ENCODE measurements at regions not wholly inside any gene's neighbourhood (a gene's known extent, or its start where the extent isn't known, plus 50 kb on each side); places are given as distances from the start of the nearest gene placed in this dataset.

GRCh38 chr2:164323978-164324377 lies 297.3 kb downstream of the GRB14 start:
- POLR2A ChIA-PET = no interaction called here

DNA sequence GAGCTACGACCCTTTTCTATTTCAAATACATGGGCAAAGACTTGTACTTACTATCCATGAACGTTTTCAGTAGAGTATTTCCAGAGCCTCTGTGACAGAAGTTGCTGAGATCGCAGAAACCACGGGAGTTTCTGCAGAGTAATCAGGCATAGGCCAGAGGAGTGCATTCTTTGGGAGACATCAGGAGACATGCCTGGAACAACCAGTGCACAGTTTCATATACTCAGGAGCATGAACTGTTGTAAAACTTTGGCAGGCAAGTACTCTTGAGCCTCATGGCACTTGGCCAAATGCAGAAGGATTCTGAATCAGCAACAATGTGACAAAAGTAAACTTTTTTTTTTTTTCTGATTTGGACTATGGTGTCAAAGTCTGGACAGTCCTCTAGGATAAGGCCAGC lies 307.1 kb downstream of the GRB14 start:
- CTCF ChIA-PET = no interaction called here
- WGBS (ENCODE audit: insufficient coverage) = 86% methylated on average over 4 of the region's 4 CpGs
- no peak overlapping the region for H3K27ac ChIP-seq (ENCODE audit: insufficient read depth in 1 of 2, low read depth in 1 of 2, low read length in 2 of 2, poor library complexity in 1 of 2, severe bottlenecking in 2 of 2)
- POLR2A ChIA-PET = interaction anchor here (0.6 kb wide), 1 partner anchor 63 kb away, joined by 3 read pairs; no protein-coding TSS in a partner anchor
- H3K27me3 ChIP-seq (replicated peaks in 2 of 5; ENCODE audit: control insufficient read depth in 4 of 5, insufficient read depth in 5 of 5, low read length in 4 of 5) = no peaks in the 10 kb centered on the region
- H3K4me3 ChIP-seq (ENCODE audit: control insufficient read depth in 1 of 7, extremely low read depth in 1 of 7, insufficient read depth in 4 of 7, low read depth in 2 of 7, low read length in 6 of 7) = no peak overlapping the region
- H3K9me3 ChIP-seq (ENCODE audit: control extremely low read depth in 1 of 5, control insufficient read depth in 4 of 5, insufficient read depth in 2 of 5, low read depth in 1 of 5, low read length in 4 of 5) = peaks cover 0 to 1% (median 0%) of the 10 kb centered on the region in 5 experiments
- no peaks in the 10 kb centered on the region for H3K4me1 ChIP-seq (ENCODE audit: control extremely low read depth in 1 of 4, control insufficient read depth in 4 of 4, insufficient read depth in 4 of 4, low read length in 3 of 4)
- no peaks in the 10 kb centered on the region for H3K36me3 ChIP-seq (ENCODE audit: control insufficient read depth in 4 of 4, insufficient read depth in 4 of 4, low read length in 3 of 4)
- DNase-seq = no peak

More at GRCh38 chr2:164323978-164324377, 297.3 kb downstream of the GRB14 start:
- no peaks in the 10 kb centered on the region for H3K36me3 ChIP-seq (ENCODE audit: control insufficient read depth in 4 of 4, insufficient read depth in 4 of 4, low read length in 3 of 4)
- H3K4me3 ChIP-seq (ENCODE audit: control insufficient read depth in 1 of 7, extremely low read depth in 1 of 7, insufficient read depth in 4 of 7, low read depth in 2 of 7, low read length in 6 of 7) = no peak overlapping the region
- H3K27me3 ChIP-seq (replicated peaks in 2 of 5; ENCODE audit: control insufficient read depth in 4 of 5, insufficient read depth in 5 of 5, low read length in 4 of 5) = no peaks in the 10 kb centered on the region
- H3K4me1 ChIP-seq (ENCODE audit: control extremely low read depth in 1 of 4, control insufficient read depth in 4 of 4, insufficient read depth in 4 of 4, low read length in 3 of 4) = no peaks in the 10 kb centered on the region
- peaks cover 0 to 13% (median 2%) of the 10 kb centered on the region in 5 experiments for H3K9me3 ChIP-seq (ENCODE audit: control extremely low read depth in 1 of 5, control insufficient read depth in 4 of 5, insufficient read depth in 2 of 5, low read depth in 1 of 5, low read length in 4 of 5)
- CTCF ChIA-PET = no interaction called here
- WGBS (ENCODE audit: insufficient coverage) = no CpG with 5 or more reads among the region's 3 CpGs
- H3K27ac ChIP-seq (ENCODE audit: insufficient read depth in 1 of 2, low read depth in 1 of 2, low read length in 2 of 2, poor library complexity in 1 of 2, severe bottlenecking in 2 of 2) = no peak overlapping the region
- DNase-seq = no peak

GRCh38 chr2:164306872-164307271 lies 314.4 kb downstream of the GRB14 start:
- Histone ChIP-seq H3K27me3 (replicated peaks in 2 of 5; ENCODE audit: control insufficient read depth in 4 of 5, insufficient read depth in 5 of 5, low read length in 4 of 5) (no peaks in the 10 kb centered on the region), H3K4me3 (ENCODE audit: control insufficient read depth in 1 of 7, extremely low read depth in 1 of 7, insufficient read depth in 4 of 7, low read depth in 2 of 7, low read length in 6 of 7) (no peak overlapping the region), H3K9me3 (ENCODE audit: control extremely low read depth in 1 of 5, control insufficient read depth in 4 of 5, insufficient read depth in 2 of 5, low read depth in 1 of 5, low read length in 4 of 5) (peaks cover 0 to 1% (median 0%) of the 10 kb centered on the region in 5 experiments), H3K27ac (ENCODE audit: insufficient read depth in 1 of 2, low read depth in 1 of 2, low read length in 2 of 2, poor library complexity in 1 of 2, severe bottlenecking in 2 of 2) (no peak overlapping the region), H3K4me1 (ENCODE audit: control extremely low read depth in 1 of 4, control insufficient read depth in 4 of 4, insufficient read depth in 4 of 4, low read length in 3 of 4) (no peaks in the 10 kb centered on the region), H3K36me3 (ENCODE audit: control insufficient read depth in 4 of 4, insufficient read depth in 4 of 4, low read length in 3 of 4) (no peaks in the 10 kb centered on the region)
- ChIA-PET POLR2A (no interaction called here), CTCF (no interaction called here)
- no peak for DNase-seq
- no CpG with 5 or more reads among the region's 2 CpGs for WGBS (ENCODE audit: insufficient coverage)

DNA sequence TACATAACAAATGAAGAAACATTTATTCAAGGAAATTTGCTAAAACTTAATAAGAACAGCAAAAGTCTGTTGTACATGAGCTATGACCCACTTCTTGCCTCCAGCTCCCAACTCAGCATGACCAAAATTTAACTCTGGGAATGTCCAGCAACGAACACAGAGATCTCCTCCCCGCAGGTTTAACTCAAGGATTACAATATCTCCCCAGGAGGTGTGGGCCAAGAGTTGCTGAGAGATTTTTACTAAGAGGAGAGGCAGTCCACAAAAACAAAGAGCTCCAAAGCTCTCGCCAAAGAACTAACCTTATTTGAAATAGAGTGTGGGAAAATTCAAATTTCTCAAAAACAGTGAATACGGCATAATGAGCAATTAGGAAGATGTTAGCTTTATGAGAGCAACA lies 318.5 kb downstream of the GRB14 start:
- no peak overlapping the region for H3K4me3 ChIP-seq (ENCODE audit: control insufficient read depth in 1 of 7, extremely low read depth in 1 of 7, insufficient read depth in 4 of 7, low read depth in 2 of 7, low read length in 6 of 7)
- ChIA-PET POLR2A (no interaction called here), CTCF (no interaction called here)
- no peaks in the 10 kb centered on the region for H3K4me1 ChIP-seq (ENCODE audit: control extremely low read depth in 1 of 4, control insufficient read depth in 4 of 4, insufficient read depth in 4 of 4, low read length in 3 of 4)
- no peak overlapping the region for H3K27ac ChIP-seq (ENCODE audit: insufficient read depth in 1 of 2, low read depth in 1 of 2, low read length in 2 of 2, poor library complexity in 1 of 2, severe bottlenecking in 2 of 2)
- H3K9me3 ChIP-seq (ENCODE audit: control extremely low read depth in 1 of 5, control insufficient read depth in 4 of 5, insufficient read depth in 2 of 5, low read depth in 1 of 5, low read length in 4 of 5) = no peaks in the 10 kb centered on the region
- 86% methylated on average over 2 of the region's 4 CpGs for WGBS (ENCODE audit: insufficient coverage)
- DNase-seq = no peak
- no peaks in the 10 kb centered on the region for H3K27me3 ChIP-seq (replicated peaks in 2 of 5; ENCODE audit: control insufficient read depth in 4 of 5, insufficient read depth in 5 of 5, low read length in 4 of 5)
- H3K36me3 ChIP-seq (ENCODE audit: control insufficient read depth in 4 of 4, insufficient read depth in 4 of 4, low read length in 3 of 4) = no peaks in the 10 kb centered on the region

GRCh38 chr2:164288235-164288634 lies 333.0 kb downstream of the GRB14 start:
- no peaks in the 10 kb centered on the region for H3K4me1 ChIP-seq (ENCODE audit: control extremely low read depth in 1 of 4, control insufficient read depth in 4 of 4, insufficient read depth in 4 of 4, low read length in 3 of 4)
- no peaks in the 10 kb centered on the region for H3K9me3 ChIP-seq (ENCODE audit: control extremely low read depth in 1 of 5, control insufficient read depth in 4 of 5, insufficient read depth in 2 of 5, low read depth in 1 of 5, low read length in 4 of 5)
- no peaks in the 10 kb centered on the region for H3K27me3 ChIP-seq (replicated peaks in 2 of 5; ENCODE audit: control insufficient read depth in 4 of 5, insufficient read depth in 5 of 5, low read length in 4 of 5)
- POLR2A ChIA-PET = no interaction called here
- no peaks in the 10 kb centered on the region for H3K36me3 ChIP-seq (ENCODE audit: control insufficient read depth in 4 of 4, insufficient read depth in 4 of 4, low read length in 3 of 4)
- H3K27ac ChIP-seq (ENCODE audit: insufficient read depth in 1 of 2, low read depth in 1 of 2, low read length in 2 of 2, poor library complexity in 1 of 2, severe bottlenecking in 2 of 2) = no peak overlapping the region
- no peak for DNase-seq
- WGBS (ENCODE audit: insufficient coverage) = 78% methylated on average over 1 of the region's 4 CpGs
- CTCF ChIA-PET = no interaction called here
- no peak overlapping the region for H3K4me3 ChIP-seq (ENCODE audit: control insufficient read depth in 1 of 7, extremely low read depth in 1 of 7, insufficient read depth in 4 of 7, low read depth in 2 of 7, low read length in 6 of 7)

DNA sequence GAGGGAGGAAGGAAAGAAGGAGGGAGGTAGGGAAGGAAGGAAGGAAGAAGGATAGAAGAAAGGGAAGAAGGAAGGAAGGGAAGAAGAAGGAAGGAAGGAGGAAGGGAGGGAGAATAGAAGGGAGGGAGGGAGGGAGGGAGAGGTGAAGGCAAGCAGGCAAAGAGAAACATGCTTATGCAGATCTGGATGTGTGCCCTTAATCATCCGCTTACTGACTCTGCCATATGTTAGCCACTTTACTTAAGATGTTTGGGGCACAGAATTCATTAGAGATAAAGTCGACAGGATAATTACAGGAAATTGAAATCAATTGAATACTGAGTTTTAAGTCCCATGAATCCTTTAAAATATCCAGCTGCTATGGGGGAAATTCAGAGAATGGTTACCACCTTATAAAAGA lies 334.2 kb downstream of the GRB14 start:
- DNase-seq = no peak
- Histone ChIP-seq H3K4me3 (ENCODE audit: control insufficient read depth in 1 of 7, extremely low read depth in 1 of 7, insufficient read depth in 4 of 7, low read depth in 2 of 7, low read length in 6 of 7) (no peak overlapping the region), H3K4me1 (ENCODE audit: control extremely low read depth in 1 of 4, control insufficient read depth in 4 of 4, insufficient read depth in 4 of 4, low read length in 3 of 4) (no peaks in the 10 kb centered on the region), H3K27ac (ENCODE audit: insufficient read depth in 1 of 2, low read depth in 1 of 2, low read length in 2 of 2, poor library complexity in 1 of 2, severe bottlenecking in 2 of 2) (no peak overlapping the region), H3K27me3 (replicated peaks in 2 of 5; ENCODE audit: control insufficient read depth in 4 of 5, insufficient read depth in 5 of 5, low read length in 4 of 5) (no peaks in the 10 kb centered on the region), H3K9me3 (ENCODE audit: control extremely low read depth in 1 of 5, control insufficient read depth in 4 of 5, insufficient read depth in 2 of 5, low read depth in 1 of 5, low read length in 4 of 5) (no peaks in the 10 kb centered on the region), H3K36me3 (ENCODE audit: control insufficient read depth in 4 of 4, insufficient read depth in 4 of 4, low read length in 3 of 4) (no peaks in the 10 kb centered on the region)
- POLR2A ChIA-PET = no interaction called here
- CTCF ChIA-PET = no interaction called here
- no CpG with 5 or more reads among the region's 2 CpGs for WGBS (ENCODE audit: insufficient coverage)

DNA sequence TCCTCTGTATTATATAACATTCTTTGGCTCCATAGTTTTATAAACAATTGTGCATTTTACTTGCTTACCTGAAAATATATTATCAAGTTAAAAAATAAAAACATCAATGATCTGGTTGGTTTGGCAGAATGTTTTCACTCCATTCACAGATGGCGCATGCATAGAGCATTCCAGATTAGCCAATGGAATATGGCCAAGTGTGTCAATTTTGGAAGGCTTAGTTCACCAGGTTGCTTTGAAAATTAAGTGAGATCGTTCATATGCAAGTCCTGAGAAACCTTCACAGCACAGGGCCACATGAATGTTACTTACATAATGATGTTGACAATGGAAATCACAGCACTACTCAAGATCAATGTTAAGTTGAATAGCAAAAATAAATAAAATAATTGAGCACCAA lies 335.7 kb downstream of the GRB14 start:
- Histone ChIP-seq H3K9me3 (ENCODE audit: control extremely low read depth in 1 of 5, control insufficient read depth in 4 of 5, insufficient read depth in 2 of 5, low read depth in 1 of 5, low read length in 4 of 5) (no peaks in the 10 kb centered on the region), H3K4me1 (ENCODE audit: control extremely low read depth in 1 of 4, control insufficient read depth in 4 of 4, insufficient read depth in 4 of 4, low read length in 3 of 4) (no peaks in the 10 kb centered on the region), H3K27ac (ENCODE audit: insufficient read depth in 1 of 2, low read depth in 1 of 2, low read length in 2 of 2, poor library complexity in 1 of 2, severe bottlenecking in 2 of 2) (no peak overlapping the region), H3K4me3 (ENCODE audit: control insufficient read depth in 1 of 7, extremely low read depth in 1 of 7, insufficient read depth in 4 of 7, low read depth in 2 of 7, low read length in 6 of 7) (no peak overlapping the region), H3K36me3 (ENCODE audit: control insufficient read depth in 4 of 4, insufficient read depth in 4 of 4, low read length in 3 of 4) (no peaks in the 10 kb centered on the region), H3K27me3 (replicated peaks in 2 of 5; ENCODE audit: control insufficient read depth in 4 of 5, insufficient read depth in 5 of 5, low read length in 4 of 5) (no peaks in the 10 kb centered on the region)
- CTCF ChIA-PET = no interaction called here
- DNase-seq = no peak
- 100% methylated on average over 1 of the region's 2 CpGs for WGBS (ENCODE audit: insufficient coverage)
- POLR2A ChIA-PET = no interaction called here

Data from common myeloid progenitor, CD34-positive (primary cell).